Stimulated activated CD8-positive, alpha-beta memory T cell treated with anti-CD3 and anti-CD28 coated beads, Interleukin-4, amount 100 ng/mL, for 4 hours (primary cell): ENCODE measurements at regions not wholly inside any gene's neighbourhood (a gene's known extent, or its start where the extent isn't known, plus 50 kb on each side); places are given as distances from the start of the nearest gene placed in this dataset.

Source experiments
- DNase-seq, 2 donors: peaks; one replicate each; pipeline ENCODE4 v3.0.0-alpha.2; 2020; ENCODE audit warnings: low read depth in 2 of 2, low spot score in 1 of 2

GRCh38 chr14:22478670-22479069 lies 110.4 kb downstream of the DAD1 start:
- DNase-seq: no peak

GRCh38 chr14:22478247-22478646 lies 110.8 kb downstream of the DAD1 start:
- no peak for DNase-seq

GRCh38 chr14:22477569-22478194 lies 111.3 kb downstream of the DAD1 start:
- DNase-seq: no peak

- no peak for DNase-seq
Observed at GRCh38 chr14:22476887-22477286, 112.1 kb downstream of the DAD1 start.

GRCh38 chr14:22476005-22476751 lies 112.8 kb downstream of the DAD1 start:
- no peak for DNase-seq

- no peak for DNase-seq
Observed at GRCh38 chr14:22475381-22475780, 113.6 kb downstream of the DAD1 start.

- DNase-seq: no peak
Observed at GRCh38 chr14:22474730-22475351, 114.2 kb downstream of the DAD1 start.

GRCh38 chr14:22472935-22473854 lies 115.8 kb downstream of the DAD1 start:
- DNase-seq: no peak

- DNase-seq: no peak
Observed at GRCh38 chr14:22472466-22472865, 116.6 kb downstream of the DAD1 start.

- no peak for DNase-seq
Observed at GRCh38 chr14:22471545-22472121, 117.4 kb downstream of the DAD1 start.

GRCh38 chr14:22469538-22470303 lies 119.3 kb downstream of the DAD1 start:
- DNase-seq: no peak

GRCh38 chr14:22468830-22469229 lies 120.2 kb downstream of the DAD1 start:
- DNase-seq: no peak

GRCh38 chr14:22466491-22466890 lies 122.5 kb downstream of the DAD1 start:
- no peak for DNase-seq

GRCh38 chr14:22465201-22465840 lies 123.7 kb downstream of the DAD1 start:
- DNase-seq: no peak

GRCh38 chr14:22464422-22465142 lies 124.4 kb downstream of the DAD1 start:
- DNase-seq: no peak

GRCh38 chr14:22463763-22464173 lies 125.3 kb downstream of the DAD1 start:
- no peak for DNase-seq

GRCh38 chr14:22462923-22463322 lies 126.1 kb downstream of the DAD1 start:
- DNase-seq: no peak

GRCh38 chr14:22460461-22461195 lies 128.4 kb downstream of the DAD1 start:
- no peak for DNase-seq
